LNCaP clone FGC (cell line): ENCODE measurements at regions not wholly inside any gene's neighbourhood (a gene's known extent, or its start where the extent isn't known, plus 50 kb on each side); places are given as distances from the start of the nearest gene placed in this dataset.

Experiments used
- DNase-seq: peaks from one replicate; pipeline ENCODE4 v3.0.0-alpha.2; 2011; ENCODE audit warnings: low read depth
- H3K4me3 ChIP-seq: 2 replicates; pipeline ENCODE4 v1.5.1; 2011; ENCODE audit warnings: mild to moderate bottlenecking, low read depth, low read length, control low read depth
- CTCF ChIP-seq: IDR thresholded peaks from 2 replicates; pipeline ENCODE4 v1.5.1; 2012; ENCODE audit warnings: mild to moderate bottlenecking; ENCODE audit not compliant: control insufficient read depth, insufficient read depth; ENCODE audit errors: extremely low read depth

DNA sequence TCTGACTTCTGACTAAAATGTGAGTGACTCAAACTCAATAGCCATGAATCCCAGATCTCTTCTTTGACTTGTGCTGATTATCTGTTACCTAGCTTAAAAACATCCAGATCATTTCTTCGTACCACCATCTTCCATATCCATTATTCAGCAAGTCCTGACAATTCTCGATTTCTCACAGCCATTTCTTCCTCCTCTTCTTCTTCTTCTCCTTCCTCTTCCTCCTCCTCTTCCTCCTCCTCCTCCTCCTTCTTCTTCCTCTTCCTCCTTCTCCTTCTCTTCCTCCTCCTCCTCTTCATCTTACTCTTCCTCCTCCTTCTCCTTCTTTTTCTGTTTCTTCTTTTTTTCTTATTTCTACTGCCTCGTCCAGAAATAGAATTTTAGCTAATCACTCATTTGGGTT lies 77.0 kb upstream of the MAP1B start:
- DNase-seq: no peak
- TF ChIP-seq CTCF: no peak
- H3K4me3 ChIP-seq: no peak overlapping the region

DNA sequence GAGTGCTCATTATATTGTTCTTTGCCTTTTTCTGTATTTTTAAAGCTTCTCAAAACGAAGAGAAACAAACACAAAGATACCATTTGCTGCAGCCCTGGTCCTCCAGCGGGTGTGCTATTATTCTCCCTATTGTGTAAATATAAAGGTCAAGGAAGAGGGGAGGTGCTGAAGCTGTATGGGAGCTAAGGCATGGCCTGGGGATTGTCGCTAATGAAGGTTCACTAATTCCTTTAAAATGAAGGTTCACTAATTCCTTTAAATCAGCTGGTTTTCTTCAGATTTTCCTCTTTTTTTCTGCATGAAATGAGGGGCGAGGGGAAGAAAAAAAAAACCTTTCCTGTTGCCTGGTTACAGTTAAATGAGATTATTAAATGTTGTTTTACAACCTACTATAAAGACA lies 74.5 kb upstream of the MAP1B start:
- TF ChIP-seq CTCF: no peak
- DNase-seq: no peak
- H3K4me3 ChIP-seq: no peak overlapping the region

- H3K4me3 ChIP-seq: no peak overlapping the region
- no peak for TF ChIP-seq CTCF
- no peak for DNase-seq
Observed at GRCh38 chr5:72034770-72035169, 72.5 kb upstream of the MAP1B start.

DNA sequence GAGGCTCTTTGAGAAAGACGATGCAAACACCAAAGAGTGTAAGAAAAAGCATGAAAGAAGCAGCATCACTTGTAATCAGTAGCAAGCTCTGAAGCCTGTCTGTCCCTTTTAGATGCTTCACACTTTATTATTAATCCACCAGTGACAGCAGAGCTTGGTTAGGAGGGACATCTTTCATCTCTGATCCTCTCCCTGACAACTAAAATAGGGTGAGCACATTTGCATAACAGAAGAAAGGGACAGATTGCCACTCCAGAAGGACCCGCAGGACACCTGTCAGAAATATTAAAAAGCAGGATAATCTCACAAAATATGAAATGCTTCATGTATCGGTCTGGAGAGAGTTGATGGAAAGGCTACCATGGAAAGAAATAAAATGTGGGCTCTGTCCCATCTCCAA lies 71.4 kb upstream of the MAP1B start:
- no peak overlapping the region for H3K4me3 ChIP-seq
- no peak for DNase-seq
- TF ChIP-seq CTCF: no peak

DNA sequence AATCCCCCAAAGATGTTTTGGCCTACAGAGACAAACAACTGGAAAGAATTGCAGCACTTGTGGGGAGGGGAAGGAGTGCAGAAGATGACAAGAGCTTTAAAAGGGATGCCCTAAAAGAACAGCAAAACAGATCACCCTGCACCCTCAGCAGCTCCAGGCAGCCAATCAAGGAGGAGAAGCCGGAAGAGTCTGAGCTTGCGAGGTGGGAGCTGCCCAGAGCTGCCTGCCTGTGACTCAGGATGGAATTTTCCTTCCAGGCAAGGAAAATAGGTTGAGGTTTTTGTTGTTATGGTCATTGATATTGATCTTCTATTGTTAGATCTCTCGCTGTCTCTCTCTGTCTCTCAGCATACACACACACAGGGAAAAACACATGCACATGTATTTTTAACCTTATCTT lies 70.3 kb upstream of the MAP1B start:
- DNase-seq: no peak
- no peak overlapping the region for H3K4me3 ChIP-seq
- TF ChIP-seq CTCF: no peak

GRCh38 chr5:72040513-72040912 lies 66.8 kb upstream of the MAP1B start:
- H3K4me3 ChIP-seq: no peak overlapping the region
- no peak for DNase-seq
- no peak for TF ChIP-seq CTCF

DNA sequence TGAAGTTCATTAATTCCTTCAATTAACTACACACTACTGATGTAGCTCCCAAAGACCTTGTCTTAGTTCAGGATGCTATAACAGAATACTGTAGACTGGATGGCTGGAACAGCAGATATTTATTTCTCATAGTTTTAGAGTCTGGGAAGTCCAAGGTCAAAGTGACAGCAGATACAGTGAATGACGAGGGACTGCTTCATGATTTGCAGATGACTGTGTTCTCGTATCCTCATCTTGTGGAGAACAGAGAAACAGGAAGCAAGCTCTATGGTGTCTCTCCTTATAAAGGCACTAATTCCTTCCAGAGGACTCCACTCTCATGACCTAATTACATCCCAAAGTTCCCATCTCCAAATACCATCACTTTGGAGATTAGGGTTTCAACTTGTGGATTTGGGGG lies 65.6 kb upstream of the MAP1B start:
- H3K4me3 ChIP-seq: no peak overlapping the region
- TF ChIP-seq CTCF: no peak
- DNase-seq: no peak
